ENCODE measurements at regions not wholly inside any gene's neighbourhood (a gene's known extent, or its start where the extent isn't known, plus 50 kb on each side); places are given as distances from the start of the nearest gene placed in this dataset.

- H3K27ac Mint-ChIP-seq = no peak overlapping the region
- ChIA-PET CTCF (no interaction called here), POLR2A (no interaction called here)
- no peaks in the 10 kb centered on the region for H3K9me3 Mint-ChIP-seq
- H3K4me3 Mint-ChIP-seq = no peak overlapping the region
- no peaks in the 10 kb centered on the region for H3K36me3 Mint-ChIP-seq (ENCODE audit: low read depth)
- TF ChIP-seq, protein P1, sequence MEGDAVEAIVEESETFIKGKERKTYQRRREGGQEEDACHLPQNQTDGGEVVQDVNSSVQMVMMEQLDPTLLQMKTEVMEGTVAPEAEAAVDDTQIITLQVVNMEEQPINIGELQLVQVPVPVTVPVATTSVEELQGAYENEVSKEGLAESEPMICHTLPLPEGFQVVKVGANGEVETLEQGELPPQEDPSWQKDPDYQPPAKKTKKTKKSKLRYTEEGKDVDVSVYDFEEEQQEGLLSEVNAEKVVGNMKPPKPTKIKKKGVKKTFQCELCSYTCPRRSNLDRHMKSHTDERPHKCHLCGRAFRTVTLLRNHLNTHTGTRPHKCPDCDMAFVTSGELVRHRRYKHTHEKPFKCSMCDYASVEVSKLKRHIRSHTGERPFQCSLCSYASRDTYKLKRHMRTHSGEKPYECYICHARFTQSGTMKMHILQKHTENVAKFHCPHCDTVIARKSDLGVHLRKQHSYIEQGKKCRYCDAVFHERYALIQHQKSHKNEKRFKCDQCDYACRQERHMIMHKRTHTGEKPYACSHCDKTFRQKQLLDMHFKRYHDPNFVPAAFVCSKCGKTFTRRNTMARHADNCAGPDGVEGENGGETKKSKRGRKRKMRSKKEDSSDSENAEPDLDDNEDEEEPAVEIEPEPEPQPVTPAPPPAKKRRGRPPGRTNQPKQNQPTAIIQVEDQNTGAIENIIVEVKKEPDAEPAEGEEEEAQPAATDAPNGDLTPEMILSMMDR (IDR thresholded peaks at IDR 0.05) = no peak
- DNase-seq = no peak
- intact Hi-C loops (cut with micrococcal nuclease) = no loop called here
- no peaks in the 10 kb centered on the region for H3K4me1 Mint-ChIP-seq
- no peak for ATAC-seq (ENCODE audit: low read depth)
- no peaks in the 10 kb centered on the region for H3K27me3 Mint-ChIP-seq
Observed at GRCh38 chr1:216984536-216984935, 261.3 kb upstream of the ESRRG start.

GRCh38 chr1:216983823-216984222 lies 260.6 kb upstream of the ESRRG start:
- DNase-seq (no peak), ATAC-seq (ENCODE audit: low read depth) (no peak)
- intact Hi-C loops (cut with micrococcal nuclease) = no loop called here
- TF ChIP-seq, protein P1 (IDR thresholded peaks at IDR 0.05) = no peak
- Mint-ChIP-seq H3K36me3 (ENCODE audit: low read depth) (no peaks in the 10 kb centered on the region), H3K27me3 (no peaks in the 10 kb centered on the region), H3K4me1 (no peaks in the 10 kb centered on the region), H3K9me3 (no peaks in the 10 kb centered on the region), H3K27ac (no peak overlapping the region), H3K4me3 (no peak overlapping the region)
- ChIA-PET CTCF (no interaction called here), POLR2A (no interaction called here)

GRCh38 chr1:216961516-216961915 lies 238.3 kb upstream of the ESRRG start:
- Mint-ChIP-seq H3K4me1 (no peaks in the 10 kb centered on the region), H3K36me3 (ENCODE audit: low read depth) (no peaks in the 10 kb centered on the region), H3K27ac (no peak overlapping the region), H3K4me3 (no peak overlapping the region), H3K9me3 (peaks cover 6% of the 10 kb centered on the region), H3K27me3 (no peaks in the 10 kb centered on the region)
- DNase-seq (no peak), ATAC-seq (ENCODE audit: low read depth) (no peak)
- TF ChIP-seq, protein P1 (IDR thresholded peaks at IDR 0.05) = no peak
- POLR2A ChIA-PET = no interaction called here
- CTCF ChIA-PET = no interaction called here
- intact Hi-C loops (cut with micrococcal nuclease) = no loop called here

DNA sequence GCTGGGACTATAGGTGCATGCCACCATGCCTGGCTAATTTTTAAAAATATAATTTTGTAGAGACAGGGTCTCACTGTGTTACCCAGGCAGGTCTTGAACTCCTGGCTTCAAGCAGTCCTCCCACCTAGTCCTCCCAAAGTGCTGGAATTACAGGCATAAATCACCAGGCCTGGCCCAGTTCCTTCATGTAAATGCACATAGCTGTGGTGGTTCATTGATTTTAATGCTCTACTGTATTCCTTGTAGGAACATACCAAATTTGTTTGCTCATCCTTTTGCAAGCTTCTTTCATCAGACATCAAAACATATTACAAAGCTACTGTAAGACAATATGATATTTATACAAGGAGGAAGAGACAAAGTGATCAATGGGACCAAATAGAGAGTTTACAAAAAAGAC lies 237.5 kb upstream of the ESRRG start:
- Mint-ChIP-seq H3K36me3 (ENCODE audit: low read depth) (no peaks in the 10 kb centered on the region), H3K27me3 (no peaks in the 10 kb centered on the region), H3K9me3 (peaks cover 8% of the 10 kb centered on the region), H3K4me1 (no peaks in the 10 kb centered on the region), H3K27ac (no peak overlapping the region), H3K4me3 (no peak overlapping the region)
- ChIA-PET POLR2A (no interaction called here), CTCF (no interaction called here)
- DNase-seq (no peak), ATAC-seq (ENCODE audit: low read depth) (no peak)
- intact Hi-C loops (cut with micrococcal nuclease) = no loop called here
- TF ChIP-seq, protein P1 (IDR thresholded peaks at IDR 0.05) = no peak

DNA sequence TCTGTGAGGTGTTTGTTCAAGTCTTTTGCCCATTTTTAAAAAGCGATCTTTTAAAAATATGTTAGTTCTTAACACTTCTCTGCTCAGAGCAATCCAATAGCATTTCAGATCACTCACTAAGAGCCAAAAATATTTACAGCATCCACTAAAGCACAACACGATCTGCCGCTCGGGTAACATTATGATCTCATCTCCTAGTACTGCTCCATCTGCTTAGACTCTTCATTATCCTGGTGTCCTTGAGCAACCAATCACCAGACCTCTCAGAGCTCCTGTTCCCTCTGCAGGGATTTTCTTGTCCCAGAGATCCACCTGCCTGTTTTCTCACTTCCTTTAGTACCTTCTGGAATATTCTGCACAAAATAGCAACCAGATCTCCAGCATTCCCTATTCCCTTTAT lies 235.3 kb upstream of the ESRRG start:
- H3K36me3 Mint-ChIP-seq (ENCODE audit: low read depth) = no peaks in the 10 kb centered on the region
- DNase-seq (no peak), ATAC-seq (ENCODE audit: low read depth) (no peak)
- no peak overlapping the region for H3K4me3 Mint-ChIP-seq
- no peaks in the 10 kb centered on the region for H3K4me1 Mint-ChIP-seq
- no peaks in the 10 kb centered on the region for H3K27me3 Mint-ChIP-seq
- POLR2A ChIA-PET = no interaction called here
- CTCF ChIA-PET = no interaction called here
- TF ChIP-seq, protein P1 (IDR thresholded peaks at IDR 0.05) = no peak
- no peak overlapping the region for H3K27ac Mint-ChIP-seq
- intact Hi-C loops (cut with micrococcal nuclease) = no loop called here
- H3K9me3 Mint-ChIP-seq = peaks cover 8% of the 10 kb centered on the region

Measured in activated B cell treated with CpG ODN at 0.5 μM for 24 hours (primary cell).